ENCODE measurements at regions not wholly inside any gene's neighbourhood (a gene's known extent, or its start where the extent isn't known, plus 50 kb on each side); places are given as distances from the start of the nearest gene placed in this dataset.

DNA sequence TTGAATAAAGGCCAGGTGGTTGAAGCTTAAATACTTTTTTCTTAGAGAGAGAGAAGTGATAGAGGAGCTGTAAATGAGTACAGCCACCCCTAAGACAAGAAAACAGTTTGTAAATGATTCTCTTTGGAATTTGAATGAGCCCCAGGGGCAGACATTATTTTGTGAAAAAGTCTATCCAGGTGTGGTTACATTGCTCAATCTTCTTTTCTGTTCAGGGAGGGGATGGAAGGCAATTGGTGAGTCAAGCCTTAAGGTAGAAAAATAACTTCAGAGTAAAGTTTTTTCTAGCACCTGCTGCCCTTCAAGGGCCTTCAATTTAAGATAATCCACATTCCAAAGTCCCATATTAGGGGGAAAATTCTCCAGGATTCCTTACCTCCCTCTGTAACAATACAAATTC is 646.7 kb downstream of the PDHA2 start:
- intact Hi-C loops (cut with DNase I; ENCODE audit: low total_unique reads) = no loop called here
- TF ChIP-seq POLR2A (IDR thresholded peaks at IDR 0.05) = no peak
- TF ChIP-seq, protein P1, sequence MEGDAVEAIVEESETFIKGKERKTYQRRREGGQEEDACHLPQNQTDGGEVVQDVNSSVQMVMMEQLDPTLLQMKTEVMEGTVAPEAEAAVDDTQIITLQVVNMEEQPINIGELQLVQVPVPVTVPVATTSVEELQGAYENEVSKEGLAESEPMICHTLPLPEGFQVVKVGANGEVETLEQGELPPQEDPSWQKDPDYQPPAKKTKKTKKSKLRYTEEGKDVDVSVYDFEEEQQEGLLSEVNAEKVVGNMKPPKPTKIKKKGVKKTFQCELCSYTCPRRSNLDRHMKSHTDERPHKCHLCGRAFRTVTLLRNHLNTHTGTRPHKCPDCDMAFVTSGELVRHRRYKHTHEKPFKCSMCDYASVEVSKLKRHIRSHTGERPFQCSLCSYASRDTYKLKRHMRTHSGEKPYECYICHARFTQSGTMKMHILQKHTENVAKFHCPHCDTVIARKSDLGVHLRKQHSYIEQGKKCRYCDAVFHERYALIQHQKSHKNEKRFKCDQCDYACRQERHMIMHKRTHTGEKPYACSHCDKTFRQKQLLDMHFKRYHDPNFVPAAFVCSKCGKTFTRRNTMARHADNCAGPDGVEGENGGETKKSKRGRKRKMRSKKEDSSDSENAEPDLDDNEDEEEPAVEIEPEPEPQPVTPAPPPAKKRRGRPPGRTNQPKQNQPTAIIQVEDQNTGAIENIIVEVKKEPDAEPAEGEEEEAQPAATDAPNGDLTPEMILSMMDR (IDR thresholded peaks at IDR 0.05) = no peak
- DNase-seq (ENCODE audit: low spot score in 2 of 2) = no peak
- H3K4me3 ChIP-seq (ENCODE audit: low read depth, poor library complexity, severe bottlenecking) = no peak overlapping the region

DNA sequence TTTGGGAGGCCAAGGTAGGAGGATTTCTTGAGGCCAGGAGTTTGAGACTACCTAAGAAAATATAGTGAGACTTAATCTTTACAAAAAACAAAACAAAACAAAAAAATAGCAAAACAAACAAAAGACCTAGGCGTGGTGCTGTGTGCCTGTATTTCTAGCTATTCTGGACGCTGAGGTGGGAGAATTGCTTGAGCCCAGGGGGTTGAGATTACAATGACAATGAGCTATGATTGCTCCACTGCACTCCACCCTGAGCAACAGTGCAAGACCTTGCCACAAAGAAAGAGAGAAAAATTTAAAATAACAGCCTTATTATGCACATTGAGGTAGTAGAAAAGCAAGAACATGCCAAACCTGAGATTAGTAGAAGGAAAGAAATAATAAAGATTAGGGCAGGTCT is 657.7 kb downstream of the PDHA2 start:
- 72 to 79% methylated on average over 2 of the region's 2 CpGs for WGBS, 2 donors
- H3K4me3 ChIP-seq (ENCODE audit: low read depth, poor library complexity, severe bottlenecking) = no peak overlapping the region
- TF ChIP-seq, protein P1 (IDR thresholded peaks at IDR 0.05) = no peak
- TF ChIP-seq POLR2A (IDR thresholded peaks at IDR 0.05) = no peak
- intact Hi-C loops (cut with DNase I; ENCODE audit: low total_unique reads) = no loop called here
- DNase-seq (ENCODE audit: low spot score in 2 of 2) = no peak

DNA sequence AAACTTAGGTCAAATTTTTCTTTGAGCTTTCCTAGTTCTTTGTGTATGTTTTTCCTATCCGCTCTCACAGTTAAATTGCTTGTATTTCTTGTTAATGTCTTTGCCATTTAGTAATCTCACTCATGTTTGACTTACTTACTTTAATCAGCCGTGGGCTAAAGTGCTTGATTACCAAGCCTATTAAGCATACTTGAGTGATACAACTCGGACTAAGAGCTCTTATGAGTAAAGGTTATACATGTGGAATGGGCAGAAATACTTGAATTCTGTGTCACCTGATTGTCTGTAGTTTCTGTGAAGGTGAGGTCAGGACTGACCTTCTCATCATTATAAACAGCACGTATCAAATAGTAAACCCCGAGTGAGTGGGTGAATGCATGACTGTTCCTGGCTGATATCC is 664.5 kb downstream of the PDHA2 start:
- WGBS, 2 donors = 88% methylated on average over 5 of the region's 5 CpGs
- intact Hi-C loops (cut with DNase I; ENCODE audit: low total_unique reads) = no loop called here
- no peak overlapping the region for H3K4me3 ChIP-seq (ENCODE audit: low read depth, poor library complexity, severe bottlenecking)
- TF ChIP-seq POLR2A (IDR thresholded peaks at IDR 0.05) = no peak
- TF ChIP-seq, protein P1 (IDR thresholded peaks at IDR 0.05) = no peak
- DNase-seq (ENCODE audit: low spot score in 2 of 2) = no peak

DNA sequence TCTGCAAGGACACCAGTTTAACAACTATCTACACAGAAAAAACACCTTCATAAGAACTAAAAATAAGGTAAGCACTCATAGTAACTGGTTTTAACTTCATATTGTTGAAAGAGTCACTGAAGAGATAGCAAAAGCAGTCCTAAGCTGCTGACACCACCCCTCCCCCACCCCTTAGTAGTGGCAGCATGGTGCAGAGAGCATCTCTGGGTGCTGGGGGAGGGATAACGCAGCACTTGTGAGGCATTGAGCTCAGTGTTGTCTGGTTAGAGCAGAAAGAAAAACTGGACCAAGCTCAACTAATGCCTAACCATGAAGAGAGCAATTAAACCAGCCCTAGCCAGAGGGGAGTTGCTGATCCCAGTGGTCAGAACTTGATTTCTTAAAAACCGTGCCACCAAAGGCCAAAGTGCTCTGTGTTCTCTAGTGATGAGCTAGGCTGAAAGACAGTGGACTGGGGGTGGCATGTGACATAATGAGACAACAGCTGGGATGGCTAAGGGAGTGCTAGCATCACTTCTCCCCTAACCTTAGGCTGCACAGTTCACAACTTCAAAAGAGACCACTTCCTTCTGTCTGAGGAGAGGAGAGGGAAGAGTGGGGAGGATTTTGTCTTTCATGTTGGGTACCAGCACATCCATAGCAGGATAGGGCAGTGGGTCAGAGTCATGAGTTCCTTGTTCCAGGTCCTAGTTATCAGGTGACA is 669.3 kb downstream of the PDHA2 start:
- no peak overlapping the region for H3K4me3 ChIP-seq (ENCODE audit: low read depth, poor library complexity, severe bottlenecking)
- no peak for DNase-seq (ENCODE audit: low spot score in 2 of 2)
- TF ChIP-seq, protein P1 (IDR thresholded peaks at IDR 0.05) = no peak
- TF ChIP-seq POLR2A (IDR thresholded peaks at IDR 0.05) = no peak
- WGBS, 2 donors = 70 to 90% methylated on average over 2 of the region's 2 CpGs
- intact Hi-C loops (cut with DNase I; ENCODE audit: low total_unique reads) = no loop called here

DNA sequence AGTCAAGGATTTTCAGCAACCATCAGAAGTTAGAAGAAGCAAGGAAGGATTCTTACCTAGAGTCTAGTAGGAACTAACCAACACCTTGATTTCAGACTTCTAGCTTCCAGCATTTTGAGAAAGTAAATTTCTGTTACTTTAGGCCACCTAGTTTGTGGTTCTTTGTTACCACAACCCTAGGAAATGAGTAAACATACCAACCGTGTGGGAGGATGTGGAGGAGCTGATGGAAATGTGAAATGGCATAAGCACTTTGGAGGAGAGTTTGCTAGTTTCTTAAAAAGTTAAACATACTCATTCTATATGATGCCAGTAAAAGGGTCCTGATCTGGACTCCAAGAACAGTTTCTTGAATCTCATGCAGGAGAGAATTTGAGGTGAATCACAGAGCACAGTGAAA is 679.4 kb downstream of the PDHA2 start:
- 48 to 50% methylated on average over 1 of the region's 1 CpG for WGBS, 2 donors
- no peak for DNase-seq (ENCODE audit: low spot score in 2 of 2)
- no peak overlapping the region for H3K4me3 ChIP-seq (ENCODE audit: low read depth, poor library complexity, severe bottlenecking)
- intact Hi-C loops (cut with DNase I; ENCODE audit: low total_unique reads) = no loop called here
- TF ChIP-seq, protein P1 (IDR thresholded peaks at IDR 0.05) = no peak
- TF ChIP-seq POLR2A (IDR thresholded peaks at IDR 0.05) = no peak

DNA sequence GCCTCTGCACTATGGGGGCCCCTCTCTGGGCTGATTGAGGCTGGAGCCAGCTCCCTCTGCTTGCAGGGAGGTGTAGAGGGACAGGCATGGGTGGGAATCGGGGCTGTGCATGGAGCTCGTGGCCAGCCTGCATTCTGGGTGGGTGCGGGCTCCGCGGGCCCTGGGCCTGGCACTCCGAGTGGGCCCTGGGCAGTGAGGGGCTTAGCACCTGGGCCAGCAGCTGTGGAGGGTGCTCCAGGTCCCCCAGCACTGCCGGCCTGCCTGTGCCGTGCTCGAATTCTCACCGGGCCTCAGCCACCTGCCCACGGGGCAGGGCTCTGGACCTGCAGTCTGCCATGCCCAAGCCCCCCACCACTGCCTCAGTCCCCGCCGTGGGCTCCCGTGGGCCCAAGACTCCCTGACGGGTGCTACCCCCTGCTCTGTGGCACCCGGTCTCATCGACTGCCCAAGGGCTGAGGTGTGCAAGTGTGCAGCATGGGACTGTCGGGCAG is 681.2 kb downstream of the PDHA2 start:
- intact Hi-C loops (cut with DNase I; ENCODE audit: low total_unique reads) = no loop called here
- DNase-seq (ENCODE audit: low spot score in 2 of 2) = no peak
- 89 to 99% methylated on average over 13 to 18 of the region's 18 CpGs for whole genome bisulfite sequencing, 2 donors
- TF ChIP-seq POLR2A (IDR thresholded peaks at IDR 0.05) = no peak
- TF ChIP-seq, protein P1 (IDR thresholded peaks at IDR 0.05) = no peak
- H3K4me3 ChIP-seq (ENCODE audit: low read depth, poor library complexity, severe bottlenecking) = no peak overlapping the region
